Stimulated activated CD4-positive, alpha-beta T cell treated with anti-CD3 and anti-CD28 coated beads, TNF-alpha, amount 100 ng/mL, for 1 hour (primary cell): ENCODE measurements at regions not wholly inside any gene's neighbourhood (a gene's known extent, or its start where the extent isn't known, plus 50 kb on each side); places are given as distances from the start of the nearest gene placed in this dataset.

Experiments
- DNase-seq, 3 donors: peaks; one replicate each; pipeline ENCODE4 v3.0.0-alpha.2; 2020; ENCODE audit warnings: low read depth in 3 of 3, low spot score in 1 of 3

DNA sequence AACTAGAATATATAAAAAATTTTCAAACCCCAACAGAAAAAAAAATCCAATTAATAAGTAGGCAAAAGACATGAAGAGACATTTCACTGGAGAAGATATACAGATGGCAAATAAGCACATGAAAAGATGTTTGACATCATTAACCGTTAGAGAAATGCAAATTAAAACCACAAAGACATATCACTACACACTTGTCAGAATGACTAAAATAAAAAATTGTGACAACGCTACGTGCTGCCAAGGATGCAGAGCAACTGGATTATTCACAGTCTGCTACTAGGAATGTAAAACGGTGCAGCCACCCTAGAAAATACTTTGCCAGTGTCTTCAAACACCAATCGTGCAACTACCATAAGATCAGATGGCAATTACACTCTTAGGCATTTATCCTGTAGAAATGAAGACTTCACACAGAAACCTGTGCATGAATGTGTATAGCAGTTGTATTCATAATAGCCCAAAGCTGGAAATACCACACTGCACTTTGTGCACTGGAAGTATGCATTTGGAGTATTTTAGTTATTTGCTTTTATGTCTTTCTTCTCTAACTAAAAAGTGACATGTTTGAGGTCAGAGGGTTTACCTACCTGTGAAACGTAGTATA lies 75.3 kb upstream of the PALMD start:
- DNase-seq = no peak

DNA sequence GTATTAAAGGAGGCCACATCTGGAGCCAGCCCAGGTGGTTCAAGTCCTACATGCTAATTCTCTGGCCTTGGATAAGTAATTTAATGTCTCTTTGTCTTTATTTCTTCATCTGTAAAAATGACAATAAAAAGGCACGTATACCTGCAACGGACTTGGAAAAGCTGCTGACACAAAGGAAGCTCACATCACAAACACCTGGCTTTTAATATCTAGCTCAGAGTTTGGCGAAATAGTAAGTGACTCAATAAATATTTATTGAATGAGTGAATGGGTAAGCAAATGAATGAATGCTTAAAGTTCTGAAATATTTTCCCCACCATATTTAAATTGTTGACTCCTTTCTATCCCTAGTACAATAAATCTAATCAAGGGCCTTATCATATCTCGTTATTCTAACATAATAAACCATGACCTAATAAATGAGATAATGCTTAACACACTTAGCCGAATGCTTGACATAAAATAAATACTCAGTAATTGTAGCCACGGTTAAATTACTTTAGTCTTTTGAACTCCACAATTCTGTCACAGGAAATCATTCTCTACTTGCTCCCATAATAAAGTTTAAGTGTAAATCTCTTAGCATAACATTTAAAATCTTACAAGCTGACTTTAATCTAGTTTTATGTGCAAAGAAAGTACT lies 74.7 kb upstream of the PALMD start:
- DNase-seq = no peak

DNA sequence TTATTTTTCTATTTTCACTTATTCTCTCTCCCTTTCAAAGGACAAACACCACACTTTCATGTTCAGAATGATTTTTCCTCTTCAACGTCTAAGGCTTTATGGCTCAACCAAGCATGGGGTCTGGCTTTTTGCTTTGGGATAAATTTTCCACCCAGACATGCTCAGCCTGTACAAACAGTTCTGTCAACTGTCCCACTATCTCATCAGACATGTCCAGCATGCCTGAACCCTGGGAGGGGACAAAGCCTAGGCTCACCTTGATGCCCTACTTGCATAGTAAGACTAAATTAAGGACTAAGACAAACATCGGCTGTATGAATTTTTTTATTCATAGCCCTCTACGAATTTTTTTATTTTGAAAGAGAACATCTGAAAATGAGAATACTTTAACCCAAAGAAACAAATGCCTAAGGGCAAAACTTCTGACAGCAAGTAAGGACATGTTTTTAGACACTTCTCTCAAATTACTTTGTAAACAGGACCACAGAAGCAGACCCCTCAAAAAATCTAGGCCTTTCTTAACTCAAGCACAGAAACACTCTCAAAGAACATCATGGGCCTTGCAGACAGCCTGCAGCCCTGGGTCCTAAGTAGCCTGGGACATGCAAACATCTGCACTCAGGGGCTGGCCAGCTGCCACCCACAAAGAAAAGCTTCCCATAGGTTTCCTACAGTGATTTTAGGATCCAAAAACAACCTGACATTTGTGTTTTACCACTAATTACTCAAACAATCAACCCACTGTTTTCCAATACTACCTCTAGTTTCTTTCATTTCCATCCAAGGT lies 72.3 kb upstream of the PALMD start:
- no peak for DNase-seq

DNA sequence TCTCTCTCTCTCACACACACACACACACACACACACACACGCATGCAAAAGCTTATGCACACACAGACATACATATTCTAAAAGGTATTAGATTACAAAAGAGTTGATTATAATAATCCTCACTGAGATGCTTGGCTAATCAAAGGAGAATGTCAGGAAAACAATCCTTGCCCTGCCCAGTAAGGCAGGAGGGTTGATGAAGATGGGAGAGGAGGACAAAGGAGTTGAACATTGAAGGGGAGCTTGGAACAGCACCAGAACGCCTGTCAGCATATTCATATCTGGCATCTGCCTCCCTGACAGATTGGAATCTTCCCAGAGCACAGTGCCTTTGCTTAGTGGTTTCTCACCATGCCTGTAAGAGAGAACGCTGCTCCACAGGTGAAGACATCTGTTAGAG lies 68.6 kb upstream of the PALMD start:
- DNase-seq = no peak

DNA sequence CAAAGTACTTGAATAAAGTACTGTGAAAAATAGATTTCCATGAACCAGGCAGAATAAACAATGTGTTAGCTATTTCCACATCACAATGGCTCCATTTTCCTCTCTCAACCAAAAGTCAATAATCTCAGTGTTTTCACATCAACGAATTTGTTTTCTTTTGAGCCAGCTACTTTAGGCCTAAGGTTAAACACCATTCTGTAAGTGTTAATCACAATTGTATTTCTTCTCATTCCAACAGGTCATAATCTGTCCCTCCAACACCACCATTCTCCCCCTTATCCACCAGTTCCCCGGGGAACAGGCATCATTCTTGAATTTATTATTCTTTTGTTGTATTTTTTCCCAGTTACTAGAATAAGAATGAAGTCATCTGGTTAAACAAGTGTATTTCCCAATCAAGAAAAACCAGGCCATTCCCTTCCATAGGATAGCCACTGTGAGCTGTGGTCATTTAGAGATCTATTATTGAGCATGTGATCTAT lies 66.2 kb upstream of the PALMD start:
- DNase-seq = no peak

DNA sequence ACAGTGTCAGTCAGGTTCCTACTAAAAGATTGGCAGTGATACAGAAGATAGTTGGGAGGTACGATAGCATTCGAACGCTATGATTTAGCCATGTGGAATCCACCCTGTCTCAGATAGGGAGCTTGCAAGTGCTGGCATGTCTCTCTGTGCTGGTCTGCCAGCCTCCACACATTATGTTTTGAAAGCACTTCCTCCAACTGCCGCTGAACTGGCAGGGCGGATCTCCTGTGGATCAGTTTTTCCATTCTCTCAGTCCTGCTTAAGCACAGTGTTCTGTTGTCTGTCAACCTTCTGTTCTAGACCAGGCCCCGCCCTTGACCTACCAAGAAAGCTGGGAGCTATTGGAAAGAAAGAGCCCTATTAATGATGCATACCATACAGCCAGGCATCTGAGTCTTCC lies 65.5 kb upstream of the PALMD start:
- DNase-seq = no peak

DNA sequence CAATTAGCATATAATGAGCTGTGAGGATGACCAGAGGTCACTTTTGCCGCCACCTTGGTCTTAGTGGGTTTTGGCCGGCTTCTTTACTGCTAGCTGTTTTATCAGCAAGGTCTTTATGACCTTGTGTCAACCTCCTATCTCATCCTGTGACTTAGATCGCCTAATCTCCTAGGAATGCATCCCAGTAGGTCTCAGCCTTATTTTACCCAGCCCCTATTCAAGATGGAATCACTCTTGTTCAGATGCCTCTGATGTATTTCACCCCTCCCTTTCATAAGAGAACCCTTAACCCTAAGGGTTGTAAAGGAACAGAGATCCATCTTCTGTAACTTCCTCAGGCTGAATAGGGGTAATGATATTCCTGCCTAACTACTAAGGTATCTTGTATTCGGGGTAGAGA lies 58.9 kb upstream of the PALMD start:
- DNase-seq = no peak

DNA sequence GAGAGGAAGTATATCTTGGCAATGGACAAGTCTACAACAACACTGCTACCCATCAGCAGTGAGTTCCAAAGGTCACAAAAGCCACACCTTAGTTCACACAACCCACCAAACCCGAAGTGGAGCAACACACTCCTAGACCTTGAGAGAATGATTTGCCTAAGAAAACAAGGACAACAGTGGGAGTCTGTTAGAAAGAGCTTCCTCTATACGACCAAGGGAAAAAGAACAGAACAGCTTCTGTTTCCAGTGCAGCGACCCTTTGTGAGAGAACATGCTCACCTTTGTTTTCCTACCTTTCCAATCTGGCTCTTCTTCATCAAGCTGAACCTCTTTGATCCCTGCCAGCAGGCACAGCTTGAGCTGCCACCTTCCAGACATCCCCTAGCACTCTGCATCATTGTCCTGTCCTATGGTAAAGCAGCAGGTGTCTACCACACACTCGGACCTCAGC lies 56.7 kb upstream of the PALMD start:
- no peak for DNase-seq

DNA sequence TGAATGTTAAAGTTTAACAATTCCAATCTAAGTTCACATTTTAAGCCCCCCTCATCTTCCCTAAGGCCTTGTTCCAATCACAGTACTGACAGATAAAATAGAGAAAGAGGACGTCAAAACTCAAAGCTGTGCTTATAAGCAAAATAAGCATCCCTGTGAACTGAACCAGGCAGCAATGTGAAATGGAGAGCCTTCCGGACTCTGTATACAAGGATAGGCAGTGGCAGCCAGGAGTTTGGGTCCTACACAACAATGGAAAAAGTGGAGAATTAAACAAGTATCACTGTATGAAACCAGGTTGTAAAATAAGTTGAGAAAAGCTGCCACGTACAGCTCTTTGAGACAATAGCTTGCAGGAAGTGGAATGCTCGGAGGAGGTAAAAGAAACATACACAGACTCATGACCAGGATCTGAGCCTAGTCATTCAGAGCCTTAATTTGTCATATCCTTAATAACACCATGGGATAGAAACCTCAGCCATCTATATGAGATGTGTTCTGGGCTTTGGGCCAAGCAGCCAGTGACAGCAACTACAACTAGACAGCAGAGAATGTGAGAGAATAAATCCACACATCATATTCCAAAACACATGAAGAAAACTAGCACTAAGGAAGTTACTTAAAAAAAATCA lies 55.2 kb upstream of the PALMD start:
- DNase-seq = no peak

DNA sequence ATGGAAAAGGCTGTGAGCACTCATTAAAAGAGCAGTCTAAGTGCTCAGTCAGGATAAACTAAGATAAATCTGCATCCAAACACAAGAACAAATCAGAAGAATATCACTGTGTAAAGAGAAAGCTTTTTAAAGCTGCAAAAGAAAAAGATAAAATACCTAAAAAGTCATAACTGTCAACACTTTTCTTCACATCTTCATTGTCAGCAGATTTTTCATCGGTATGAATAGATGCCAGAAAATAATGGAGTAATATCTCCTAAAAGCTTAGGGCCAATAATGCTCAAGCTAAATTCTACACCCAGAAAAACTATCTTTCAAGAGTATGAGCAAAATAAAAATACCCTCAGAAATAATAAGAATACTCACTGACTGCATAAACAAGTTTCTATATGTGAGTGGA lies 54.0 kb upstream of the PALMD start:
- no peak for DNase-seq

DNA sequence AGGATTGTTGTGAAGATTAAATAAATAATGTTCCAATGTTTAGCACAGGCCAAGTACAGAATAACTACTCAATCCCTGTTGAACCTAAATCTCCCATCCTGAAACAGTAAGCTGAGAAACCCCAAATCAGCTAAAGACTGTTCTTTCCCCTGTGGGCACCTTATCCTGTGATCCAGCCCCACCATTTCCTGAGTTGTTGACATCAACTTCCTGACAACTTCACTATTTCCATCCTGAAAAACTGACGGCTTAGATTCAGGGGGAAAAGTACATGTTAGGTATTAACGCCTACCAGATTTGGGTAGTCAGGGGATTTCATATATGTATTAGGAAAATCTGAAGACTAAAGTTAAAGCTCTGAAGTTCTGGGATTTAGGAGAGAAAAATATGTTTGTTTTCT lies 51.7 kb upstream of the PALMD start:
- no peak for DNase-seq

DNA sequence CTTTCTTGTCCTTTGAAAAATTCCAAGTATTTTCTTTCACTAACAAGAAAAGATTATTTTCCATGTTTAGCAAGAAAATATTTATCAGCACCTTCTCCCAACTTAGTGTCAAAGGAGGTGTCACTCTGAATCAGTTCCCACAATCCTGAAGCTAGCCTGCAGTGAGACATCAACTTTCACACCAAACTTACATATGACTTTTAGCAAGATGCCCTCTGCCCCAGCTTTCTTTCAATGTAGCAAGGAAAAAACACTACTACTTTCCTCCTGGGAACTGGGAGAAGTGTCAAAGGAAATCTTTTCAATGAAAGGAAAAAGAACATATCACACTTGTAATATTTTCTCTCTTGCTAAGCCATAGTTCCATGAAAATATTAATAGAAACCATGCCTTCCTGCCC lies 50.9 kb upstream of the PALMD start:
- DNase-seq = no peak

DNA sequence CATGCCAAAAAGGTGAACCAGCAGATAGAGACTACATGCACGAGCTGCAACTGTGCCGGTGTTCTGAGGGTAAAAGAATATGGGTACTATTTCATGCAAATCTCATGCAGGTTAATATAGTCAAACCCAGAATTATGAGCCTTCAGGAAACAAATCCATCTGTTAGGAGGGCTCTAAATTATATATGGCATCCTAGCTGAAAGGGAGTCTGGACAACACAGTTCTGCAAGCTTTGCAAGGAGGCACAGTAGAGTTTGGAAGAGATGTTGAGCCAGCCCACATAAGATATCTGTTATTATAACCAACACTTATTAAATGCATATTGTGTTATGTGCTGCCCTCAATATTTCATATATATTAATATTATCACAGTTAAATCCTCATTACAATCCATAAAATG lies 50.5 kb upstream of the PALMD start:
- no peak for DNase-seq
